Large intestine (tissue), 3 donors: ENCODE measurements at regions not wholly inside any gene's neighbourhood (a gene's known extent, or its start where the extent isn't known, plus 50 kb on each side); places are given as distances from the start of the nearest gene placed in this dataset.

Source experiments
- DNase-seq, 2 donors: peaks; one replicate each; pipeline versions ENCODE4 v3.0.0 to v3.0.0-alpha.2; 2013
- H3K27ac ChIP-seq: one replicate; pipeline ENCODE4 v1.5.1; 2013; ENCODE audit warnings: low read length
- H3K27me3 ChIP-seq: 2 replicates; pipeline ENCODE4 v1.6.1; 2013; ENCODE audit warnings: low read length; ENCODE audit not compliant: control insufficient read depth, insufficient read depth
- H3K36me3 ChIP-seq: 2 replicates; pipeline ENCODE4 v1.6.1; 2013; ENCODE audit warnings: low read length; ENCODE audit not compliant: control insufficient read depth, insufficient read depth
- H3K4me1 ChIP-seq: one replicate; pipeline ENCODE4 v1.6.1; 2013; ENCODE audit warnings: low read length; ENCODE audit not compliant: control insufficient read depth, insufficient read depth
- H3K4me3 ChIP-seq: one replicate; pipeline ENCODE4 v1.5.1; 2013; ENCODE audit warnings: low read length
- H3K9me3 ChIP-seq: one replicate; pipeline ENCODE4 v1.6.1; 2013; ENCODE audit warnings: mild to moderate bottlenecking, low read depth, low read length, moderate library complexity; ENCODE audit not compliant: control insufficient read depth
- WGBS: methylation state at CpG from one replicate; pipeline ENCODE4 v1.1.5; 2013; ENCODE audit warnings: low lambda C conversion rate; ENCODE audit not compliant: insufficient coverage; 5-methylcytosine and 5-hydroxymethylcytosine counted together

DNA sequence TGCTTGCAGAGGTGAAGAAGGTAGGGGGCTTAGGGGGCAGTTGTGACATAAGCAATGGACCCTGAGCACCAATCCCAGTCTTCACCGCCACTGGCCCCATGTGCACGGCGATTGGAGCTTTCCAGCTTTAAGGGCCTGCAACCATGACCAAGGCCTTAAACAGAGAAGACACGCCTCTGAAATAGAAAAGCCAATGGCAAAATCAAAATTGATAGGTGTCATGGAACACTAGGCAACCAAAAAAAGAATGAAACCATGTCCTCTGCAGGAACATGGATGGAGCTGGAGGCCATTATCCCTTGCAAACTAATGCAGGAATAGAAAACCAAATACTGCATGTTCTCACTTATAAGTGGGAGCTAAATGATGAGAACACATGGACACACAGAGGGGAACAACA lies 146.3 kb downstream of the SCARB1 start:
- no peak overlapping the region for H3K27ac ChIP-seq
- 100% methylated on average over 1 of the region's 4 CpGs for WGBS

GRCh38 chr12:124716208-124717130 lies 147.2 kb downstream of the SCARB1 start:
- Histone ChIP-seq H3K4me3 (no peak overlapping the region), H3K36me3 (no peaks in the 10 kb centered on the region), H3K27me3 (peaks cover 2% of the 10 kb centered on the region), H3K27ac (no peak overlapping the region), H3K4me1 (peaks cover 7% of the 10 kb centered on the region), H3K9me3 (peaks cover 2% of the 10 kb centered on the region)
- no peak for DNase-seq
- WGBS: no CpG with 5 or more reads among the region's 22 CpGs

More for the DNA sequence above, 146.3 kb downstream of the SCARB1 start:
- H3K27me3 ChIP-seq: peaks cover 2% of the 10 kb centered on the region
- H3K4me3 ChIP-seq: no peak overlapping the region
- H3K36me3 ChIP-seq: no peaks in the 10 kb centered on the region
- DNase-seq: no peak
- H3K9me3 ChIP-seq: peaks cover 2% of the 10 kb centered on the region
- peaks cover 7% of the 10 kb centered on the region for H3K4me1 ChIP-seq

DNA sequence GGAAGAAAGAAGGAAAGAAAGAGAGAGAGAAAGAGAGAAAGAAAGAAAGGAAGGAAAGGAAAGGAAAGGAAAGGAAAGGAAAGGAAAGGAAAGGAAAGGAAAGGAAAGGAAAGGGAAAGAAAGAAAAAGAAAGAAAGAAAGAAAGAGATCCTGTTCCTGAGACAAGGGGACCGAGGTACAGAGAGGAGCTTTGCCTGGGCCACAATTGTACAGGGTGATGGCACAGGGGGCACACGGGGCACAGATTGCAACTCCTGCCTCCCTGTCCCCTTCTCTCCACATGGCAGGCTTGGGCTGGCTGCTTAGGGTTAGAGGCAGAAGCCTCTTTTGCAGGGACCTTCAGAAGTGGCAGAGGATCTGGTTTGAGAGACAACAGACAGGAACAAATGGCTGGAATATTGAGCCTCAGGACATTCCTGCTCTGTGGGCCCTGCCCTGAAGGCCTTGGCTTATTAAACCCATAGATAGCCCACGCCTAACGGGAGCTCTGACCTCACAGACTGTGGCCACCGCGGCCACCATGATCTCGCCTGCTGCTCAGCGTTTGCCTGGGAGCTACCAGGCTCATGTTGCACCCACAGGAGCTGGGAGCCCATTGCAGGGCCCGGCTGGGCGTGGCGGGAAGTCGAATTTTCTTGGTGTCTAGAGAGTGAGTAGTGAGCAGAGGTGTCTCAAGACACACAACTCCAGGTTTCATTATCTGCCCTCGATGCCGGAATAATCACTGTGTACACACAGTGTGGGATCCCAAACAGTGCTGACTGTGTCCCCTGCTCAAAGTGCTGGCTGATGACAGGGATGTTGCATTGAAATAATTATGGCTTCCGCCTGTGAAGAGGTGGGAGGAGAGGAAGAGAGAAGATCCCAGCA lies 147.9 kb upstream of the NCOR2 start:
- H3K4me3 ChIP-seq: no peak overlapping the region
- H3K27me3 ChIP-seq: peaks cover 2% of the 10 kb centered on the region
- H3K4me1 ChIP-seq: peaks cover 7% of the 10 kb centered on the region
- H3K36me3 ChIP-seq: no peaks in the 10 kb centered on the region
- peaks cover 2% of the 10 kb centered on the region for H3K9me3 ChIP-seq
- no peak overlapping the region for H3K27ac ChIP-seq
- DNase-seq: peak in 1 of 2 donors; percentile 56
- no CpG with 5 or more reads among the region's 15 CpGs for WGBS

GRCh38 chr12:124713436-124714082 lies 146.1 kb upstream of the NCOR2 start:
- peaks cover 7% of the 10 kb centered on the region for H3K4me1 ChIP-seq
- no peaks in the 10 kb centered on the region for H3K36me3 ChIP-seq
- H3K27me3 ChIP-seq: no peaks in the 10 kb centered on the region
- peaks cover 2% of the 10 kb centered on the region for H3K9me3 ChIP-seq
- WGBS: 57% methylated on average over 5 of the region's 17 CpGs
- no peak overlapping the region for H3K27ac ChIP-seq
- DNase-seq: peak; percentile 51 to 63
- H3K4me3 ChIP-seq: no peak overlapping the region

DNA sequence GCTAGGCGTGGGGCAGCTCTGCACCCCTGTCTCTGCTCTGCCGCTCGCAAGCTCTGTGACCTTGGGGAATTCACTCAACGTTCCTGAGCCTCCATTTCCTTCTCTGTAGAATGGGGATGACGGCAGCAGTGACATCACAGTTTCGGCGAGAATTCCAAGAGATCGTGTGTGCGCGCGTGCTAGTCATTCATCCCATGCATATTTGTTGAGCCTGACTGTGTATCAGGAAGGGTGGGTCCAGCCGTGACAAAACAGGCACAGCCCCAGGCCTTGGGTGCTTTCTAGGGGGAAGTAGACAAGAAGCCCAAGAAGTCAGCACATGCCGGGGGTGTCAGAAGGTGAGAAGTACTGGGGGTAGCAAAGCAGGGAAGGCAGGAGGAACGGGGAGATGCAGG lies 145.6 kb upstream of the NCOR2 start:
- no peak overlapping the region for H3K4me3 ChIP-seq
- no peaks in the 10 kb centered on the region for H3K27me3 ChIP-seq
- DNase-seq: no peak
- no peak overlapping the region for H3K27ac ChIP-seq
- H3K36me3 ChIP-seq: no peaks in the 10 kb centered on the region
- no CpG with 5 or more reads among the region's 14 CpGs for WGBS
- peaks cover 2% of the 10 kb centered on the region for H3K9me3 ChIP-seq
- H3K4me1 ChIP-seq: peaks cover 7% of the 10 kb centered on the region

- no peak overlapping the region for H3K4me3 ChIP-seq
- H3K9me3 ChIP-seq: peaks cover 6% of the 10 kb centered on the region
- H3K27me3 ChIP-seq: no peaks in the 10 kb centered on the region
- no peak overlapping the region for H3K27ac ChIP-seq
- no peaks in the 10 kb centered on the region for H3K36me3 ChIP-seq
- peaks cover 7% of the 10 kb centered on the region for H3K4me1 ChIP-seq
- no peak for DNase-seq
- WGBS: 50% methylated on average over 2 of the region's 11 CpGs
These were observed 143.9 kb upstream of the NCOR2 start for GRCh38 chr12:124711344-124711743.

GRCh38 chr12:124709722-124710687 lies 142.6 kb upstream of the NCOR2 start:
- H3K4me1 ChIP-seq: no peaks in the 10 kb centered on the region
- no peaks in the 10 kb centered on the region for H3K36me3 ChIP-seq
- no peak for DNase-seq
- no CpG with 5 or more reads among the region's 8 CpGs for WGBS
- no peaks in the 10 kb centered on the region for H3K27me3 ChIP-seq
- no peak overlapping the region for H3K4me3 ChIP-seq
- peaks cover 5% of the 10 kb centered on the region for H3K9me3 ChIP-seq
- H3K27ac ChIP-seq: no peak overlapping the region

- no CpG with 5 or more reads among the region's 8 CpGs for WGBS
- Histone ChIP-seq H3K9me3 (peaks cover 5% of the 10 kb centered on the region), H3K36me3 (no peaks in the 10 kb centered on the region), H3K4me1 (no peaks in the 10 kb centered on the region), H3K4me3 (no peak overlapping the region), H3K27me3 (no peaks in the 10 kb centered on the region), H3K27ac (no peak overlapping the region)
- no peak for DNase-seq
These were observed 139.9 kb upstream of the NCOR2 start for GRCh38 chr12:124707316-124707715.

DNA sequence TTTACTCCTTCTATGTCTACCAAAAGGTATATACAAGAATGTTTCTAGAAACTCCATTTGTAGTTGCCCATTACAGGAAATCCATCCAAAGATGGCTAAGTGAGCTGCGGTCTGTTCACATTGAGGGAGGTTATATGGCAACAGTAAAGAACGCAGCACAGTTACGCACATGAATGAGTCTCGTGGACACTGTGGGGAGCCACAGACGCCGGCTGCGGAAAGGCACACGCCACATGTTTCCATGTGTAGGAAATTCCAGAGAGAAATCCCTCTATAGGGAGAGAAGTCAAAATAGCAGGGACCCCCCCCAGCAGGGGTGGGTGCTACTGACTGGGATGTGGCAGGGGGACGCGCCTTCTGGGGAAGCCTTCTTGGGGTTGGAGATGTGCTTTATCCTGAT lies 139.0 kb upstream of the NCOR2 start:
- Histone ChIP-seq H3K27ac (no peak overlapping the region), H3K4me3 (no peak overlapping the region), H3K36me3 (no peaks in the 10 kb centered on the region), H3K4me1 (no peaks in the 10 kb centered on the region), H3K27me3 (no peaks in the 10 kb centered on the region), H3K9me3 (peaks cover 5% of the 10 kb centered on the region)
- no peak for DNase-seq
- 100% methylated on average over 3 of the region's 10 CpGs for WGBS
